Amniotic stem cell (primary cell): ENCODE measurements at regions not wholly inside any gene's neighbourhood (a gene's known extent, or its start where the extent isn't known, plus 50 kb on each side); places are given as distances from the start of the nearest gene placed in this dataset.
"Not testable (repeated sequence)": the region's sequence is repeated elsewhere in the genome, so short reads cannot be mapped to it uniquely, and the experiment has no call there.

Source experiments
- DNase-seq: peaks from one replicate; lab custom pipeline; 2025; lab: John Stamatoyannopoulos, UW

- no peak for DNase-seq
Observed at GRCh38 chr12:66775871-66776270, 97.0 kb upstream of the GRIP1 start.

GRCh38 chr12:66776974-66777373, 98.1 kb upstream of the GRIP1 start:
- no peak for DNase-seq

- no peak for DNase-seq
Observed at GRCh38 chr12:66779466-66779865, 100.6 kb upstream of the GRIP1 start.

- no peak for DNase-seq
Observed at GRCh38 chr12:66786531-66787308, 107.8 kb upstream of the GRIP1 start.

GRCh38 chr12:66799551-66799950, 120.7 kb upstream of the GRIP1 start:
- DNase-seq: no peak

GRCh38 chr12:66800046-66800445, 121.2 kb upstream of the GRIP1 start:
- no peak for DNase-seq

GRCh38 chr12:66803930-66804329, 125.1 kb upstream of the GRIP1 start:
- DNase-seq: no peak

- DNase-seq: no peak
Observed at GRCh38 chr12:66804563-66804974, 125.7 kb upstream of the GRIP1 start.

GRCh38 chr12:66808606-66809005, 129.7 kb upstream of the GRIP1 start:
- no peak for DNase-seq

- DNase-seq: no peak
Observed at GRCh38 chr12:66813137-66813892, 134.4 kb upstream of the GRIP1 start.

- no peak for DNase-seq
Observed at GRCh38 chr12:66819587-66819986, 140.7 kb upstream of the GRIP1 start.

GRCh38 chr12:66822961-66823360, 144.1 kb upstream of the GRIP1 start:
- DNase-seq: no peak

- DNase-seq: no peak
Observed at GRCh38 chr12:66823857-66824570, 145.1 kb upstream of the GRIP1 start.

- DNase-seq: not testable (repeated sequence)
Observed at GRCh38 chr12:66825921-66826320, 147.0 kb upstream of the GRIP1 start.

- DNase-seq: no peak
Observed at GRCh38 chr12:66829660-66830325, 150.9 kb upstream of the GRIP1 start.

- DNase-seq: no peak
Observed at GRCh38 chr12:66831495-66831894, 152.6 kb upstream of the GRIP1 start.

- no peak for DNase-seq
Observed at GRCh38 chr12:66832997-66833396, 154.1 kb upstream of the GRIP1 start.

GRCh38 chr12:66836623-66837310, 157.9 kb upstream of the GRIP1 start:
- DNase-seq: no peak

- no peak for DNase-seq
Observed at GRCh38 chr12:66837311-66837627, 158.4 kb upstream of the GRIP1 start.

- no peak for DNase-seq
Observed at GRCh38 chr12:66838366-66838765, 159.5 kb upstream of the GRIP1 start.

- DNase-seq: no peak
Observed at GRCh38 chr12:66848967-66849366, 170.1 kb upstream of the GRIP1 start.

- DNase-seq: no peak
Observed at GRCh38 chr12:66851134-66851533, 172.3 kb upstream of the GRIP1 start.
